KMS-11 (cell line): ENCODE measurements at regions not wholly inside any gene's neighbourhood (a gene's known extent, or its start where the extent isn't known, plus 50 kb on each side); places are given as distances from the start of the nearest gene placed in this dataset.

Experiments
- H2AFZ ChIP-seq: fragments of 200-600 bp; sonication (generic); 2 replicates; pipeline ENCODE4 v1.6.1; 2016; ENCODE audit warnings: antibody characterized with exemption, mixed run types, low read depth
- H3K27ac ChIP-seq: fragments of 200-600 bp; sonication (generic); 2 replicates; pipeline ENCODE4 v1.6.1; 2016; ENCODE audit warnings: mild to moderate bottlenecking, mixed run types
- H3K27me3 ChIP-seq: fragments of 200-600 bp; sonication (generic); 2 replicates; pipeline ENCODE4 v1.6.1; 2017; ENCODE audit warnings: mild to moderate bottlenecking, low read depth, mixed run types, moderate library complexity; ENCODE audit not compliant: insufficient read depth
- H3K36me3 ChIP-seq: fragments of 200-600 bp; sonication (generic); 2 replicates; pipeline ENCODE4 v1.6.1; 2017; ENCODE audit warnings: mild to moderate bottlenecking, mixed run types; ENCODE audit not compliant: insufficient read depth
- H3K4me1 ChIP-seq: fragments of 200-600 bp; sonication (generic); 2 replicates; pipeline ENCODE4 v1.6.1; 2016; ENCODE audit warnings: mild to moderate bottlenecking, low read depth, mixed run types; ENCODE audit not compliant: poor library complexity, severe bottlenecking
- H3K4me2 ChIP-seq: fragments of 200-600 bp; sonication (generic); 2 replicates; pipeline ENCODE4 v1.7.0; 2016; ENCODE audit warnings: mild to moderate bottlenecking, mixed run types
- H3K4me3 ChIP-seq: fragments of 200-600 bp; sonication (generic); IDR thresholded peaks from 2 replicates; pipeline ENCODE4 v1.6.1; 2017; ENCODE audit warnings: low read depth, low read length, mixed read lengths; ENCODE audit not compliant: insufficient read depth
- H3K79me2 ChIP-seq: fragments of 200-600 bp; sonication (generic); 2 replicates; pipeline ENCODE4 v1.6.1; 2016; ENCODE audit warnings: low read depth, mixed run types; ENCODE audit not compliant: insufficient read depth
- H3K9ac ChIP-seq: fragments of 200-600 bp; sonication (generic); 2 replicates; pipeline ENCODE4 v1.6.1; 2016; ENCODE audit warnings: mild to moderate bottlenecking, mixed run types
- H4K20me1 ChIP-seq: fragments of 200-600 bp; sonication (generic); 2 replicates; pipeline ENCODE4 v1.6.1; 2016; ENCODE audit warnings: mild to moderate bottlenecking, mixed run types; ENCODE audit not compliant: insufficient read depth
- CTCF ChIP-seq: fragments of 200-600 bp; sonication (generic); conservative IDR thresholded peaks from 2 replicates; pipeline ENCODE4 v1.6.1; 2017; ENCODE audit warnings: low read depth, mild to moderate bottlenecking, antibody characterized with exemption, low read length, moderate library complexity, mixed read lengths

- Histone ChIP-seq H3K27ac (no peak overlapping the region), H3K27me3 (no peaks in the 10 kb centered on the region), H3K9ac (no peak overlapping the region), H3K79me2 (no peaks in the 10 kb centered on the region), H3K4me1 (no peaks in the 10 kb centered on the region), H3K36me3 (no peaks in the 10 kb centered on the region), H2AFZ (no peak overlapping the region), H4K20me1 (no peaks in the 10 kb centered on the region), H3K4me2 (no peak overlapping the region), H3K4me3 (no peak overlapping the region)
- no peak for TF ChIP-seq CTCF
Observed at GRCh38 chr6:87779542-87779941, 77.5 kb upstream of the AKIRIN2 start.

- H3K27ac ChIP-seq, result no peak overlapping the region
- TF ChIP-seq CTCF, result no peak
- H3K9ac ChIP-seq, result no peak overlapping the region
- H3K27me3 ChIP-seq, result no peaks in the 10 kb centered on the region
- H3K36me3 ChIP-seq, result no peaks in the 10 kb centered on the region
- no peak overlapping the region for H3K4me2 ChIP-seq
- H3K4me3 ChIP-seq, result no peak overlapping the region
- no peaks in the 10 kb centered on the region for H4K20me1 ChIP-seq
- no peaks in the 10 kb centered on the region for H3K4me1 ChIP-seq
- H2AFZ ChIP-seq, result no peak overlapping the region
- H3K79me2 ChIP-seq, result no peaks in the 10 kb centered on the region
Observed at GRCh38 chr6:87772597-87773530, 70.8 kb upstream of the AKIRIN2 start.

GRCh38 chr6:87767478-87767877, 65.4 kb upstream of the AKIRIN2 start:
- Histone ChIP-seq H3K27me3 (no peaks in the 10 kb centered on the region), H3K79me2 (no peaks in the 10 kb centered on the region), H3K9ac (no peak overlapping the region), H3K36me3 (no peaks in the 10 kb centered on the region), H3K27ac (no peak overlapping the region), H3K4me1 (peaks cover 6% of the 10 kb centered on the region), H4K20me1 (no peaks in the 10 kb centered on the region), H3K4me3 (no peak overlapping the region), H3K4me2 (no peak overlapping the region), H2AFZ (no peak overlapping the region)
- no peak for TF ChIP-seq CTCF

- Histone ChIP-seq H3K36me3 (no peaks in the 10 kb centered on the region), H3K27me3 (no peaks in the 10 kb centered on the region), H4K20me1 (no peaks in the 10 kb centered on the region), H3K9ac (no peak overlapping the region), H3K27ac (no peak overlapping the region), H2AFZ (no peak overlapping the region), H3K4me1 (peaks cover 6% of the 10 kb centered on the region), H3K4me3 (no peak overlapping the region), H3K79me2 (no peaks in the 10 kb centered on the region), H3K4me2 (no peak overlapping the region)
- no peak for TF ChIP-seq CTCF
Observed at GRCh38 chr6:87766211-87766610, 64.2 kb upstream of the AKIRIN2 start.
